Subcutaneous adipose tissue (tissue), 1 donor: ENCODE measurements at regions not wholly inside any gene's neighbourhood (a gene's known extent, or its start where the extent isn't known, plus 50 kb on each side); places are given as distances from the start of the nearest gene placed in this dataset.
A peak's percentile ranks its signal among the peaks of the same experiment; 100 is the strongest.

Source experiments
- CTCF ChIP-seq: fragments of 450-650 bp; IDR thresholded peaks from one replicate; pipeline ENCODE4 v1.5.1; 2016; ENCODE audit warnings: low read depth, mild to moderate bottlenecking, control low read depth, antibody characterized with exemption, moderate library complexity

DNA sequence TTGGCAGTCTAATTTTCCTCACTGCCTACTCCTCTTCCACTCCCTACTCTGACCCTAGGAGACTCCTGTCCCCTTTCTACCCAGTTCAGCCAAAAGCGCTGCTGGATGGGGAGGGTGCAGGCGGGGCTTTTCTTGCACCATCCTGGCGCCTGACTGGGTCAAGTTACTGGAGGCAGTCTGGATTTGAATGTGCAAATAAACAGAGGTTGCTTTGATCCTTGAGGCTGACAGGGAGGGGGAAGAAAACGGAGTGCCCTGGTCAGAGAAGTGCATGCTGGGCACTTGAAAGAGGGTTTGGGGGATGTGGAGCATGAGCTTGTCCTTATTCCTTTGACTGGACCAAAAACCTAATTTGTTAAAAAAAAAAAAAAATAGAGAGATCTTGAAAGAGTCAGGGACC lies 76.8 kb upstream of the SOX13 start:
- no peak for TF ChIP-seq CTCF

- no peak for TF ChIP-seq CTCF
These were observed 73.3 kb upstream of the SOX13 start for GRCh38 chr1:203999618-204000017.

DNA sequence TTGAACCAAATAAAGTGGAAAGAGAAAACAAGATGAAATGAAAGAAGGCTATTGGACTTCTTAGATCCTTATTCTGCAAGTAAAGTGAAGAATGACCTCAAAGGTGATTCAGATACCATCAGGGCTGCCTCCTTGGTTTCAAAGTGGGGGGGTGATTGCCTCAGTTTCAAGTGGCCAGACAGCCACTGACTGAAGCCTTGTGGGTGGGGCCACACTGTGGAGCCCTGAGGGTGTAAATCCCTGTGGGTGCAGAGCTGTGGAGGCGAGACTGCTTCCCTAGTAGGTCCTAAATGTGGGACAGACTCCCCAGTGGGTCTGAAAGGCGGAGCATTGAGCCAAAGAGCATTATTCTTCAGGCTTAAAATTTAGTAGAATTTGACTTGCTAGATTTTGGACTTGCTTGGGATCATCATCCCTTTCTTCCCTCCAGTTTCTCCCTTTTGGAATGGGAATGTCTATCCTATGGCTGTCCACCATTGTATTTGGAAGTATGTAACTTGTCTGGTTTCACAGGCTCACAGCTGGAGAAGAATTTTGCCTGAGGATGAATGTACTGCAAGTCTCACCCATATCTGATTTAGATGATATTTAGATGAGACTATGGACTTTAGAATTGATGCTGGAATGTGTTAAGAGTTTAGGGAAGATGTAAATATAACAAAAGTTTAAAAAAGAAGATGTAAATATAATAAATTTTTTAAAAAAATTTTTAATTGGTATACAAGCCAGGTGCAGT lies 71.6 kb upstream of the SOX13 start:
- peak; percentile 15 for TF ChIP-seq CTCF

DNA sequence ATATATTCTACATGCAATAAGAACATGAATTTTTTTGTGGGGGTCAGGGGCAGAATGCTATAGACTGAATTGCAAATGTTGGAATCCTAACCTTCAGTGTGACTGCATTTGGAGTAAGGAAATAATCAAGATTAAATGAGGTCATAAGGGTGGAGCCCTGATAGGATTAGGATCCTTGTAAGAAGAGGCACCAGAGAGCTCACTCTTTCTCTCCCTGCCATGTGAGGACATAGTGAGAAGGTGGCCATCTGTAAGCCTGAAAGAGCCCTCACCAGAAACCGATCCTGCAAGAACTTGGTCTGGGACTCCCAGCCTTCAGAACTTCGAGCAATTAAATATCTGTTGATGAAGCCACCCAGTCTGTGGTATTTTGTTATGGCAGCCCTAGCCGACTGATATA lies 70.3 kb upstream of the SOX13 start:
- TF ChIP-seq CTCF: no peak

DNA sequence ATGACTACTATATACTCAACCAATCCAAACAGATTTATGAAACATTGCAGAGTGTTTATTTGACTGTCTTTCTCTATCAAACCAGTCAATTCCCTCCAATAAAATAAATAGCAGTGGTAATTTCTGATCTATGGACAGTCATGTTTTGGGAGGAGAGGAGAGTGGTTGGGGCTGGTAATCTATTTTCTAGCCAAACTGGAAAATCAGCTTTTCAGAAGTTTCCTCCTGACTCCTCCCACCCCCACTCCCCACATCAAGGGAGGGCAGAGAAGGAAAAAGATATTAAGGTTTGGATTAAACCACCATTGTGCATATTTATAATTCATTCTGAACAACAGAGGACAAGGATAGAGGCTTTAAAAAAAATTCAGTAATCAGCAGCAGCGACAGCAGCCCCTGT lies 69.4 kb upstream of the SOX13 start:
- TF ChIP-seq CTCF: no peak

DNA sequence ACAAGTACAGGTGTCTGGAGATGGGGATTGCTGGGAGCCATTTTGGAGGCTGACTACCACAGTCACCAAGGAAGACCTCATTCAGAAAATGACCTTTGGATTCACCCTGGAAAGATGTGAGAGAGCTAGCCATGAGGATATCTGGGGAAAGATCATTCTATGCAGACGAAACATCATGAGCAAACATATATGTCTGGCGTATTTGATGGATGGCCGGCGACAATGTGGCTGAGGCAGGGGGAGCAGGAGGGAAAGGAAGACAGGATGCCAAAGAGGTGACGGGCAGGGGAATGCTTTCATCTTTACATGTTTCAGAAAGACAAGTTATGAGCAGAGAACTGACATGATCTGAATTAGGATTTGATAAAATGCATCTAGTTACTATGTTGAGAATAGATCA lies 61.5 kb upstream of the SOX13 start:
- TF ChIP-seq CTCF: no peak

DNA sequence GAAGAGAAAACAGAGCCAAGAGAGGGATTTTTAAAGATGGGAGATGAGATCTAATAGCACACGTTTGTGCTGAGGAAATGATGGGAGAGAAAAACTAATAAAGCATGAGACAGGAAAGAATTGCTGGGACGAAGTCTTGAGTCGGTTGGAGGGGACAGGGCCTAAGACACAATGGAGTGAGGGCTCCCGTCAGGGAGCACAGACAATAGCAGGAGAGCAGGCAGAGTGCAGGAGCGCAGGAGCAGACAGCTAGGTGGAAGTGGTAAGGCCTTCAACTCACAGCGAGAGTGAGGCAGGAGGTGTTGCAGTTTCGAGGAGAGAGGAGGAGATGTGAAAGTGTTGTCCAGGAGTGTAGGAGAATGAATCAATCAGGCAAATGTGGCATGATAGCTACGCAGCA lies 59.9 kb upstream of the SOX13 start:
- no peak for TF ChIP-seq CTCF
